ENCODE measurements at regions not wholly inside any gene's neighbourhood (a gene's known extent, or its start where the extent isn't known, plus 50 kb on each side); places are given as distances from the start of the nearest gene placed in this dataset.

GRCh38 chr4:181949704-181950312 is 293.4 kb upstream of the TENM3 start:
- ATAC-seq (no peak), DNase-seq (no peak)

GRCh38 chr4:181950372-181951127 is 292.7 kb upstream of the TENM3 start:
- no peak for TF ChIP-seq CTCF (IDR thresholded peaks at IDR 0.05)
- Histone ChIP-seq H3K36me3 (no peaks in the 10 kb centered on the region), H3K27ac (no peak overlapping the region), H3K9me3 (no peaks in the 10 kb centered on the region), H3K4me3 (no peak overlapping the region), H3K27me3 (no peaks in the 10 kb centered on the region), H3K4me1 (no peaks in the 10 kb centered on the region)
- DNase-seq (no peak), ATAC-seq (no peak)
- intact Hi-C loops (cut with DNase I): no loop called here

More at GRCh38 chr4:181949704-181950312, 293.4 kb upstream of the TENM3 start:
- Histone ChIP-seq H3K4me1 (no peaks in the 10 kb centered on the region), H3K27me3 (no peaks in the 10 kb centered on the region), H3K9me3 (no peaks in the 10 kb centered on the region), H3K4me3 (no peak overlapping the region), H3K27ac (no peak overlapping the region), H3K36me3 (no peaks in the 10 kb centered on the region)
- intact Hi-C loops (cut with DNase I): no loop called here
- no peak for TF ChIP-seq CTCF (IDR thresholded peaks at IDR 0.05)

GRCh38 chr4:181951265-181951664 is 291.9 kb upstream of the TENM3 start:
- no peak overlapping the region for H3K4me3 ChIP-seq
- H3K36me3 ChIP-seq: no peaks in the 10 kb centered on the region
- H3K4me1 ChIP-seq: no peaks in the 10 kb centered on the region
- no peaks in the 10 kb centered on the region for H3K9me3 ChIP-seq
- H3K27ac ChIP-seq: no peak overlapping the region
- intact Hi-C loops (cut with DNase I): no loop called here
- no peak for TF ChIP-seq CTCF (IDR thresholded peaks at IDR 0.05)
- DNase-seq (no peak), ATAC-seq (no peak)
- no peaks in the 10 kb centered on the region for H3K27me3 ChIP-seq

GRCh38 chr4:181952478-181952877 is 290.7 kb upstream of the TENM3 start:
- ATAC-seq (peak; percentile 54), DNase-seq (peak in 2 of 4 donors; percentile 14 to 52)
- intact Hi-C loops (cut with DNase I): no loop called here
- Histone ChIP-seq H3K4me1 (no peaks in the 10 kb centered on the region), H3K4me3 (no peak overlapping the region), H3K27ac (no peak overlapping the region), H3K27me3 (no peaks in the 10 kb centered on the region), H3K9me3 (no peaks in the 10 kb centered on the region), H3K36me3 (no peaks in the 10 kb centered on the region)
- TF ChIP-seq CTCF (IDR thresholded peaks at IDR 0.05): no peak

GRCh38 chr4:181956512-181956911 is 286.7 kb upstream of the TENM3 start:
- no peak overlapping the region for H3K4me3 ChIP-seq
- no peaks in the 10 kb centered on the region for H3K4me1 ChIP-seq
- no peak for TF ChIP-seq CTCF (IDR thresholded peaks at IDR 0.05)
- intact Hi-C loops (cut with DNase I): no loop called here
- ATAC-seq (no peak), DNase-seq (no peak)
- H3K36me3 ChIP-seq: no peaks in the 10 kb centered on the region
- H3K27me3 ChIP-seq: no peaks in the 10 kb centered on the region
- no peaks in the 10 kb centered on the region for H3K9me3 ChIP-seq
- H3K27ac ChIP-seq: no peak overlapping the region
